ENCODE measurements at regions not wholly inside any gene's neighbourhood (a gene's known extent, or its start where the extent isn't known, plus 50 kb on each side); places are given as distances from the start of the nearest gene placed in this dataset.

DNA sequence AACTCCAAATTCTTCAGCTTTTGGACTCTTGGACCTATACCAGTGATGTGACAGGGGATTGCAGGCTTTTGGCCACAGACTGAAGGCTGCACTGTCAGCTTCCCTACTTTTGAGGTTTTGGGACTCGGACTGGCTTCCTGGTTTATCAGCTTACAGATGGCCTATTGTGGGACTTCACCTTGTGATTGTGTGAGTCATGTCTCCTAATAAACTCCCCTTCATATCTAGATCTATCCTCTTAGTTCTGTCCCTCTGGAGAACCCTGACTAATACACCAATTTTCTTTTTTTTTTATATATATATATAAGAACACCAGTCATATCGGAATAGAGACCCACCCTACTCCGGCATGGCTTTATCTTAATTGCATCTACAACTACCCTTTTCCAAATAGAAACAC is 166.8 kb downstream of the ETV1 start:
- TF ChIP-seq, protein P1, sequence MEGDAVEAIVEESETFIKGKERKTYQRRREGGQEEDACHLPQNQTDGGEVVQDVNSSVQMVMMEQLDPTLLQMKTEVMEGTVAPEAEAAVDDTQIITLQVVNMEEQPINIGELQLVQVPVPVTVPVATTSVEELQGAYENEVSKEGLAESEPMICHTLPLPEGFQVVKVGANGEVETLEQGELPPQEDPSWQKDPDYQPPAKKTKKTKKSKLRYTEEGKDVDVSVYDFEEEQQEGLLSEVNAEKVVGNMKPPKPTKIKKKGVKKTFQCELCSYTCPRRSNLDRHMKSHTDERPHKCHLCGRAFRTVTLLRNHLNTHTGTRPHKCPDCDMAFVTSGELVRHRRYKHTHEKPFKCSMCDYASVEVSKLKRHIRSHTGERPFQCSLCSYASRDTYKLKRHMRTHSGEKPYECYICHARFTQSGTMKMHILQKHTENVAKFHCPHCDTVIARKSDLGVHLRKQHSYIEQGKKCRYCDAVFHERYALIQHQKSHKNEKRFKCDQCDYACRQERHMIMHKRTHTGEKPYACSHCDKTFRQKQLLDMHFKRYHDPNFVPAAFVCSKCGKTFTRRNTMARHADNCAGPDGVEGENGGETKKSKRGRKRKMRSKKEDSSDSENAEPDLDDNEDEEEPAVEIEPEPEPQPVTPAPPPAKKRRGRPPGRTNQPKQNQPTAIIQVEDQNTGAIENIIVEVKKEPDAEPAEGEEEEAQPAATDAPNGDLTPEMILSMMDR (IDR thresholded peaks at IDR 0.05; ENCODE audit: low read length): no peak
- TF ChIP-seq EZH2 (optimal IDR thresholded peaks at IDR 0.05; ENCODE audit: low read depth, low read length): no peak
